ENCODE measurements at regions not wholly inside any gene's neighbourhood (a gene's known extent, or its start where the extent isn't known, plus 50 kb on each side); places are given as distances from the start of the nearest gene placed in this dataset.

GRCh38 chr20:60507087-60507694 lies 549.0 kb downstream of the CDH26 start:
- peaks cover 2% of the 10 kb centered on the region for H3K9me3 Mint-ChIP-seq
- H3K4me3 Mint-ChIP-seq, result no peak overlapping the region
- H3K4me1 Mint-ChIP-seq, result no peaks in the 10 kb centered on the region
- CTCF ChIA-PET, result no interaction called here
- no peak overlapping the region for H3K27ac Mint-ChIP-seq
- no peaks in the 10 kb centered on the region for H3K36me3 Mint-ChIP-seq (ENCODE audit: low read depth)
- intact Hi-C loops (cut with micrococcal nuclease), result no loop called here
- no peak for DNase-seq
- POLR2A ChIA-PET, result no interaction called here
- no peak for ATAC-seq (ENCODE audit: low read depth)
- no peak for TF ChIP-seq CTCF (IDR thresholded peaks at IDR 0.05)
- H3K27me3 Mint-ChIP-seq, result no peaks in the 10 kb centered on the region

GRCh38 chr20:60509407-60509806 lies 551.2 kb downstream of the CDH26 start:
- DNase-seq, result no peak
- ChIA-PET CTCF (no interaction called here), POLR2A (no interaction called here)
- no peak for ATAC-seq (ENCODE audit: low read depth)
- H3K36me3 Mint-ChIP-seq (ENCODE audit: low read depth), result no peaks in the 10 kb centered on the region
- intact Hi-C loops (cut with micrococcal nuclease), result no loop called here
- H3K27ac Mint-ChIP-seq, result no peak overlapping the region
- no peaks in the 10 kb centered on the region for H3K9me3 Mint-ChIP-seq
- no peak overlapping the region for H3K4me3 Mint-ChIP-seq
- H3K4me1 Mint-ChIP-seq, result no peaks in the 10 kb centered on the region
- no peaks in the 10 kb centered on the region for H3K27me3 Mint-ChIP-seq
- no peak for TF ChIP-seq CTCF (IDR thresholded peaks at IDR 0.05)

- Mint-ChIP-seq H3K9me3 (no peaks in the 10 kb centered on the region), H3K27ac (no peak overlapping the region), H3K4me3 (no peak overlapping the region), H3K27me3 (no peaks in the 10 kb centered on the region), H3K4me1 (no peaks in the 10 kb centered on the region), H3K36me3 (ENCODE audit: low read depth) (no peaks in the 10 kb centered on the region)
- intact Hi-C loops (cut with micrococcal nuclease), result no loop called here
- CTCF ChIA-PET, result no interaction called here
- ATAC-seq (ENCODE audit: low read depth), result no peak
- TF ChIP-seq CTCF (IDR thresholded peaks at IDR 0.05), result no peak
- DNase-seq, result no peak
- POLR2A ChIA-PET, result no interaction called here
Measured at GRCh38 chr20:60510356-60510755, 552.1 kb downstream of the CDH26 start.

GRCh38 chr20:60512443-60512842 lies 554.2 kb downstream of the CDH26 start:
- Mint-ChIP-seq H3K9me3 (no peaks in the 10 kb centered on the region), H3K4me3 (no peak overlapping the region), H3K27ac (no peak overlapping the region), H3K36me3 (ENCODE audit: low read depth) (no peaks in the 10 kb centered on the region), H3K27me3 (no peaks in the 10 kb centered on the region), H3K4me1 (no peaks in the 10 kb centered on the region)
- intact Hi-C loops (cut with micrococcal nuclease), result no loop called here
- ATAC-seq (ENCODE audit: low read depth) (no peak), DNase-seq (no peak)
- no peak for TF ChIP-seq CTCF (IDR thresholded peaks at IDR 0.05)
- ChIA-PET CTCF (no interaction called here), POLR2A (no interaction called here)

GRCh38 chr20:60513141-60513540 lies 554.9 kb downstream of the CDH26 start:
- H3K27ac Mint-ChIP-seq, result no peak overlapping the region
- H3K9me3 Mint-ChIP-seq, result no peaks in the 10 kb centered on the region
- no peak overlapping the region for H3K4me3 Mint-ChIP-seq
- no peaks in the 10 kb centered on the region for H3K4me1 Mint-ChIP-seq
- intact Hi-C loops (cut with micrococcal nuclease), result no loop called here
- DNase-seq, result no peak
- ChIA-PET POLR2A (no interaction called here), CTCF (no interaction called here)
- no peak for ATAC-seq (ENCODE audit: low read depth)
- TF ChIP-seq CTCF (IDR thresholded peaks at IDR 0.05), result no peak
- H3K36me3 Mint-ChIP-seq (ENCODE audit: low read depth), result no peaks in the 10 kb centered on the region
- no peaks in the 10 kb centered on the region for H3K27me3 Mint-ChIP-seq

All from activated B cell treated with CpG ODN at 0.5 μM for 24 hours (primary cell).